ENCODE measurements at regions not wholly inside any gene's neighbourhood (a gene's known extent, or its start where the extent isn't known, plus 50 kb on each side); places are given as distances from the start of the nearest gene placed in this dataset.

- Histone ChIP-seq H3K9me3 (ENCODE audit: control insufficient read depth in 1 of 2, insufficient read depth in 1 of 2, low read depth in 1 of 2, low read length in 2 of 2) (no peaks in the 10 kb centered on the region), H3K4me2 (ENCODE audit: low read length) (no peak overlapping the region), H3K9me2 (ENCODE audit: insufficient read depth) (no peaks in the 10 kb centered on the region), H3K4me1 (ENCODE audit: control insufficient read depth in 1 of 2, insufficient read depth in 2 of 2, low read length in 2 of 2) (peaks cover 0 to 11% of the 10 kb centered on the region in 2 experiments; a peak in 3 of 4 replicates), H4K20me1 (ENCODE audit: insufficient read depth) (no peaks in the 10 kb centered on the region), H3K27ac (ENCODE audit: low read depth, low read length) (no peak overlapping the region), H3K36me3 (ENCODE audit: control insufficient read depth in 1 of 2, insufficient read depth in 2 of 2, low read length in 2 of 2) (no peaks in the 10 kb centered on the region), H3K9ac (ENCODE audit: low read length) (no peak overlapping the region), H3K4me3 (replicated peaks in 1 of 2; ENCODE audit: low read depth in 1 of 2, low read length in 2 of 2) (no peak overlapping the region), H2AFZ (ENCODE audit: low read depth, low read length, poor library complexity, severe bottlenecking) (no peak overlapping the region), H3K27me3 (ENCODE audit: insufficient read depth, low read length) (no peaks in the 10 kb centered on the region), H3K79me2 (ENCODE audit: insufficient read depth, low read length) (no peaks in the 10 kb centered on the region)
- intact Hi-C loops (cut with micrococcal nuclease) = no loop called here
- TF ChIP-seq RAD21 (IDR thresholded peaks at IDR 0.05; ENCODE audit: low read depth) = no peak
- TF ChIP-seq, protein P1, sequence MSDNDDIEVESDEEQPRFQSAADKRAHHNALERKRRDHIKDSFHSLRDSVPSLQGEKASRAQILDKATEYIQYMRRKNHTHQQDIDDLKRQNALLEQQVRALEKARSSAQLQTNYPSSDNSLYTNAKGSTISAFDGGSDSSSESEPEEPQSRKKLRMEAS (IDR thresholded peaks at IDR 0.05) = no peak
- TF ChIP-seq EGR1 (IDR thresholded peaks at IDR 0.05; ENCODE audit: low read depth) = no peak
- no peak for TF ChIP-seq SP1 (IDR thresholded peaks at IDR 0.05; ENCODE audit: low read depth)
- TF ChIP-seq EZH2 (IDR thresholded peaks at IDR 0.05) = no peak
- TF ChIP-seq ZBTB33 (IDR thresholded peaks at IDR 0.05; ENCODE audit: extremely low read depth, insufficient replicate concordance, low read length) = no peak
- TF ChIP-seq CBX3 (IDR thresholded peaks at IDR 0.05; ENCODE audit: low read depth) = no peak
- TF ChIP-seq YY1 (IDR thresholded peaks at IDR 0.05; ENCODE audit: extremely low read depth, insufficient replicate concordance, low read depth, low read length) = no peak
- no peak for TF ChIP-seq ELF1 (IDR thresholded peaks at IDR 0.05; ENCODE audit: borderline replicate concordance, low read depth)
- no peak for TF ChIP-seq ZNF274 (IDR thresholded peaks at IDR 0.05; ENCODE audit: low read depth, low read length)
- TF ChIP-seq TCF7L2 (IDR thresholded peaks at IDR 0.05; ENCODE audit: borderline replicate concordance, extremely low read depth, insufficient read depth, insufficient read length) = no peak
- no peak for TF ChIP-seq POLR2AphosphoS5 (IDR thresholded peaks at IDR 0.05; ENCODE audit: low read depth, low read length)
- TF ChIP-seq ZFX (IDR thresholded peaks at IDR 0.05) = no peak
- TF ChIP-seq POLR2A (IDR thresholded peaks at IDR 0.05; ENCODE audit: borderline replicate concordance, extremely low read depth, insufficient read depth, insufficient read length) = no peak
- TF ChIP-seq REST (IDR thresholded peaks at IDR 0.05; ENCODE audit: low read depth) = no peak
- TF ChIP-seq FOSL1 (IDR thresholded peaks at IDR 0.05; ENCODE audit: low read depth) = no peak
- no peak for TF ChIP-seq SRF (IDR thresholded peaks at IDR 0.05; ENCODE audit: low read depth)
- ChIA-PET CTCF (no interaction called here), POLR2A (no interaction called here), RAD21 (ENCODE audit: low non-redundant PET in 1 of 2, low total read pairs in 2 of 2, uncharacterized antibody in 2 of 2, unreplicated experiment in 2 of 2) (no interaction called here)
- ATAC-seq (no peak), DNase-seq (ENCODE audit: low read depth, low spot score) (no peak)
- no TSS peak for BruUV-seq (replicated peaks)
Measured at GRCh38 chr11:112315057-112315720, 54.5 kb upstream of the PLET1 start.

Measured in HCT116 (cell line).